Stimulated activated CD8-positive, alpha-beta memory T cell treated with anti-CD3 and anti-CD28 coated beads, Interleukin-12 subunit alpha, Interleukin-12 subunit beta, amount 100 ng/mL, for 4 hours (primary cell): ENCODE measurements at regions not wholly inside any gene's neighbourhood (a gene's known extent, or its start where the extent isn't known, plus 50 kb on each side); places are given as distances from the start of the nearest gene placed in this dataset.
"Not testable (repeated sequence)": the region's sequence is repeated elsewhere in the genome, so short reads cannot be mapped to it uniquely, and the experiment has no call there.

Source experiments
- DNase-seq: peaks from one replicate; pipeline ENCODE4 v3.0.0-alpha.2; 2020; ENCODE audit warnings: low read depth

GRCh38 chr2:111425789-111426201, 305.1 kb downstream of the BCL2L11 start:
- not testable (repeated sequence) for DNase-seq

- DNase-seq, result not testable (repeated sequence)
These were observed 306.6 kb downstream of the BCL2L11 start for GRCh38 chr2:111427346-111427745.

- DNase-seq, result not testable (repeated sequence)
These were observed 308.2 kb downstream of the BCL2L11 start for GRCh38 chr2:111428915-111429314.

- DNase-seq, result not testable (repeated sequence)
These were observed 308.6 kb downstream of the BCL2L11 start for GRCh38 chr2:111429353-111429752.

GRCh38 chr2:111430817-111431661, 310.3 kb downstream of the BCL2L11 start:
- not testable (repeated sequence) for DNase-seq

GRCh38 chr2:111432423-111432822, 311.7 kb downstream of the BCL2L11 start:
- DNase-seq, result not testable (repeated sequence)

- DNase-seq, result not testable (repeated sequence)
These were observed 312.3 kb downstream of the BCL2L11 start for GRCh38 chr2:111432916-111433499.

GRCh38 chr2:111433892-111434607, 313.3 kb downstream of the BCL2L11 start:
- DNase-seq, result not testable (repeated sequence)

- DNase-seq, result not testable (repeated sequence)
These were observed 313.9 kb downstream of the BCL2L11 start for GRCh38 chr2:111434608-111434939.

- not testable (repeated sequence) for DNase-seq
These were observed 315.0 kb downstream of the BCL2L11 start for GRCh38 chr2:111435553-111436310.

- not testable (repeated sequence) for DNase-seq
These were observed 315.7 kb downstream of the BCL2L11 start for GRCh38 chr2:111436411-111436810.

GRCh38 chr2:111437288-111437990, 316.7 kb downstream of the BCL2L11 start:
- DNase-seq, result not testable (repeated sequence)

- DNase-seq, result not testable (repeated sequence)
These were observed 317.4 kb downstream of the BCL2L11 start for GRCh38 chr2:111438161-111438560.

GRCh38 chr2:111439237-111439636, 318.5 kb downstream of the BCL2L11 start:
- not testable (repeated sequence) for DNase-seq

GRCh38 chr2:111441614-111442013, 320.9 kb downstream of the BCL2L11 start:
- not testable (repeated sequence) for DNase-seq

GRCh38 chr2:111442767-111443454, 322.2 kb downstream of the BCL2L11 start:
- not testable (repeated sequence) for DNase-seq

- DNase-seq, result not testable (repeated sequence)
These were observed 323.8 kb downstream of the BCL2L11 start for GRCh38 chr2:111444516-111444915.

- DNase-seq, result not testable (repeated sequence)
These were observed 324.6 kb downstream of the BCL2L11 start for GRCh38 chr2:111445191-111445929.

GRCh38 chr2:111445941-111446340, 325.2 kb downstream of the BCL2L11 start:
- DNase-seq, result not testable (repeated sequence)

- not testable (repeated sequence) for DNase-seq
These were observed 326.8 kb downstream of the BCL2L11 start for GRCh38 chr2:111447482-111447881.
